Stomach (tissue), 8 donors: ENCODE measurements at regions not wholly inside any gene's neighbourhood (a gene's known extent, or its start where the extent isn't known, plus 50 kb on each side); places are given as distances from the start of the nearest gene placed in this dataset.

Experiments
- DNase-seq, 2 donors: peaks; one replicate each; pipeline versions ENCODE4 v3.0.0 to v3.0.0-alpha.2; 2013 to 2019
- H3K27ac ChIP-seq, 5 donors: fragments of 200-600 bp in 4 of 5; sonication (generic) in 4 of 5; one replicate each; pipeline ENCODE4 v1.5.1; 2013 to 2019; ENCODE audit warnings: mild to moderate bottlenecking in 1 of 5, moderate library complexity in 1 of 5
- H3K27me3 ChIP-seq, 3 donors: fragments of 200-600 bp; sonication (generic); one replicate each; pipeline ENCODE4 v1.5.1; 2017 to 2019; ENCODE audit warnings: mixed run types in 1 of 3
- H3K36me3 ChIP-seq, 4 donors: fragments of 200-600 bp; sonication (generic); 1 replicate in 3 of 4; 2 replicates in 1 of 4; pipeline ENCODE4 v1.5.1; 2016 to 2019
- H3K4me1 ChIP-seq, 4 donors: fragments of 200-600 bp; sonication (generic); one replicate each; pipeline ENCODE4 v1.5.1; 2016 to 2019
- H3K4me3 ChIP-seq, 4 donors: fragments of 200-600 bp; sonication (generic) in 3 of 4; one replicate each; pipeline ENCODE4 v1.5.1; 2016 to 2019; ENCODE audit warnings: mild to moderate bottlenecking in 1 of 4
- H3K9me3 ChIP-seq, 4 donors: fragments of 200-600 bp; sonication (generic); one replicate each; pipeline ENCODE4 v1.5.1; 2016 to 2019
- CTCF ChIP-seq, 7 experiments: fragments of 450-650 bp in 4 of 7; fragments of 200-600 bp in 3 of 7; sonication (generic) in 3 of 7; IDR thresholded peaks; one replicate each; pipeline ENCODE4 v1.5.1; 2016 to 2019; ENCODE audit warnings: antibody characterized with exemption in 7 of 7, control low read depth in 2 of 7, mild to moderate bottlenecking in 1 of 7
- EP300 ChIP-seq: sonication (generic); formaldehyde crosslinking; IDR thresholded peaks from one replicate; pipeline ENCODE4 v1.6.1; 2017; ENCODE audit warnings: antibody characterized with exemption
- POLR2A ChIP-seq, 4 donors: fragments of 450-650 bp; IDR thresholded peaks; one replicate each; pipeline ENCODE4 v1.6.1; 2016; ENCODE audit warnings: antibody characterized with exemption in 4 of 4, control low read depth in 2 of 4, mild to moderate bottlenecking in 1 of 4, moderate library complexity in 1 of 4
- POLR2AphosphoS5 ChIP-seq, 3 donors: sonication (generic); formaldehyde crosslinking; IDR thresholded peaks; one replicate each; pipeline ENCODE4 v1.6.1; 2016; ENCODE audit warnings: antibody characterized with exemption in 3 of 3
- WGBS, 5 donors: extraction: QIAGEN DNeasy Blood & Tissue Kit in 3 of 5; methylation state at CpG; one replicate each; pipeline versions ENCODE4 v1.1.5 to v1.1.7; 2013 to 2018; 5-methylcytosine and 5-hydroxymethylcytosine counted together
- intact Hi-C: fragments of 100-400 bp; cut with DNase I; formaldehyde crosslinking; loops from one replicate; pipeline ENCODE4 v1.15.1; 2023; ENCODE audit warnings: low total_unique reads
- donor health status: healthy with polysubstance abuse.
- donor health status: Bipolar disorder and iron deficiency.
- donor health status: healthy.

GRCh38 chr10:111290649-111291048 lies 213.8 kb downstream of the ADRA2A start:
- no peak for DNase-seq
- H3K36me3 ChIP-seq: no peaks in the 10 kb centered on the region
- no peak overlapping the region for H3K27ac ChIP-seq
- H3K27me3 ChIP-seq: no peaks in the 10 kb centered on the region
- H3K4me1 ChIP-seq: no peaks in the 10 kb centered on the region
- 86 to 91% (median 90%) methylated on average over 3 of the region's 3 CpGs for WGBS, 5 donors
- H3K4me3 ChIP-seq: no peak overlapping the region
- intact Hi-C loops: no loop called here
- no peak for TF ChIP-seq EP300
- no peak for TF ChIP-seq POLR2A (IDR thresholded peaks at IDR 0.05)
- no peak for TF ChIP-seq POLR2AphosphoS5 (IDR thresholded peaks at IDR 0.05)
- TF ChIP-seq CTCF (IDR thresholded peaks at IDR 0.05): no peak
- H3K9me3 ChIP-seq: no peaks in the 10 kb centered on the region

- no peak for DNase-seq
- Histone ChIP-seq H3K4me3 (no peak overlapping the region), H3K36me3 (no peaks in the 10 kb centered on the region), H3K4me1 (no peaks in the 10 kb centered on the region), H3K27ac (no peak overlapping the region), H3K9me3 (no peaks in the 10 kb centered on the region), H3K27me3 (no peaks in the 10 kb centered on the region)
- TF ChIP-seq CTCF (IDR thresholded peaks at IDR 0.05): no peak
- 69 to 87% (median 82%) methylated on average over 1 of the region's 1 CpG for WGBS, 5 donors
- intact Hi-C loops: no loop called here
Observed at GRCh38 chr10:111295788-111296187, 219.0 kb downstream of the ADRA2A start.

- no peak overlapping the region for H3K27ac ChIP-seq
- H3K4me3 ChIP-seq: no peak overlapping the region
- no peaks in the 10 kb centered on the region for H3K9me3 ChIP-seq
- peak in 1 of 2 donors; percentile 32 for DNase-seq
- intact Hi-C loops: no loop called here
- WGBS, 5 donors: 84 to 90% (median 88%) methylated on average over 6 of the region's 6 CpGs
- H3K4me1 ChIP-seq: no peaks in the 10 kb centered on the region
- H3K27me3 ChIP-seq: peaks cover 0 to 4% (median 0%) of the 10 kb centered on the region in 3 donors
- no peaks in the 10 kb centered on the region for H3K36me3 ChIP-seq
- TF ChIP-seq EP300 (no peak), CTCF (IDR thresholded peaks at IDR 0.05) (no peak), POLR2AphosphoS5 (IDR thresholded peaks at IDR 0.05) (no peak), POLR2A (IDR thresholded peaks at IDR 0.05) (no peak)
Observed at GRCh38 chr10:111297351-111297848, 220.6 kb downstream of the ADRA2A start.

GRCh38 chr10:111298031-111298430 lies 221.2 kb downstream of the ADRA2A start:
- H3K27me3 ChIP-seq: peaks cover 0 to 4% (median 0%) of the 10 kb centered on the region in 3 donors
- WGBS, 5 donors: 41 to 69% (median 54%) methylated on average over 3 to 4 of the region's 4 CpGs
- no peaks in the 10 kb centered on the region for H3K4me1 ChIP-seq
- intact Hi-C loops: no loop called here
- no peaks in the 10 kb centered on the region for H3K9me3 ChIP-seq
- TF ChIP-seq POLR2A (IDR thresholded peaks at IDR 0.05): no peak
- no peak for TF ChIP-seq CTCF (IDR thresholded peaks at IDR 0.05)
- TF ChIP-seq POLR2AphosphoS5 (IDR thresholded peaks at IDR 0.05): no peak
- no peak for TF ChIP-seq EP300
- no peak for DNase-seq
- no peaks in the 10 kb centered on the region for H3K36me3 ChIP-seq
- no peak overlapping the region for H3K4me3 ChIP-seq
- no peak overlapping the region for H3K27ac ChIP-seq
